Hematopoietic multipotent progenitor cell (in vitro differentiated cells): ENCODE measurements at regions not wholly inside any gene's neighbourhood (a gene's known extent, or its start where the extent isn't known, plus 50 kb on each side); places are given as distances from the start of the nearest gene placed in this dataset.
"Not testable (repeated sequence)": the region's sequence is repeated elsewhere in the genome, so short reads cannot be mapped to it uniquely, and the experiment has no call there.

Source experiments
- DNase-seq, 3 donors: peaks; one replicate each; pipeline ENCODE4 v3.0.0-alpha.2; 2011 to 2015; ENCODE audit warnings: low read depth in 2 of 3, low spot score in 2 of 3

GRCh38 chr3:174536319-174536718, 322.8 kb upstream of the NAALADL2 start:
- DNase-seq = no peak

GRCh38 chr3:174538151-174538550, 321.0 kb upstream of the NAALADL2 start:
- DNase-seq = no peak

- DNase-seq = no peak
These were observed 318.8 kb upstream of the NAALADL2 start for GRCh38 chr3:174540116-174540908.

- DNase-seq = no peak
These were observed 317.3 kb upstream of the NAALADL2 start for GRCh38 chr3:174541708-174542315.

- peak in 1 of 3 donors; percentile 3 for DNase-seq
These were observed 311.2 kb upstream of the NAALADL2 start for GRCh38 chr3:174547801-174548435.

GRCh38 chr3:174548841-174549623, 310.1 kb upstream of the NAALADL2 start:
- DNase-seq = no peak

- DNase-seq = no peak
These were observed 277.6 kb upstream of the NAALADL2 start for GRCh38 chr3:174581558-174581957.

- no peak for DNase-seq
These were observed 275.7 kb upstream of the NAALADL2 start for GRCh38 chr3:174583396-174583795.

GRCh38 chr3:174587137-174587536, 272.0 kb upstream of the NAALADL2 start:
- DNase-seq = not testable (repeated sequence)

GRCh38 chr3:174596447-174596982, 262.6 kb upstream of the NAALADL2 start:
- peak in 1 of 3 donors; percentile 48 for DNase-seq

- no peak for DNase-seq
These were observed 260.2 kb upstream of the NAALADL2 start for GRCh38 chr3:174598885-174599439.

GRCh38 chr3:174613173-174613572, 246.0 kb upstream of the NAALADL2 start:
- DNase-seq = no peak

- DNase-seq = no peak
These were observed 245.1 kb upstream of the NAALADL2 start for GRCh38 chr3:174614036-174614435.

- DNase-seq = peak in 1 of 3 donors; percentile 57
These were observed 240.6 kb upstream of the NAALADL2 start for GRCh38 chr3:174618368-174619080.

GRCh38 chr3:174619239-174619638, 239.9 kb upstream of the NAALADL2 start:
- DNase-seq = no peak

GRCh38 chr3:174620138-174620537, 239.0 kb upstream of the NAALADL2 start:
- peak in 2 of 3 donors; percentile 32 to 57 for DNase-seq

GRCh38 chr3:174620855-174621472, 238.2 kb upstream of the NAALADL2 start:
- no peak for DNase-seq

- DNase-seq = no peak
These were observed 225.8 kb upstream of the NAALADL2 start for GRCh38 chr3:174633342-174633741.

GRCh38 chr3:174636451-174636850, 222.7 kb upstream of the NAALADL2 start:
- DNase-seq = peak in 1 of 3 donors; percentile 68
